ENCODE measurements at regions not wholly inside any gene's neighbourhood (a gene's known extent, or its start where the extent isn't known, plus 50 kb on each side); places are given as distances from the start of the nearest gene placed in this dataset.
A peak's percentile ranks its signal among the peaks of the same experiment; 100 is the strongest.
"Not testable (repeated sequence)": the region's sequence is repeated elsewhere in the genome, so short reads cannot be mapped to it uniquely, and the experiment has no call there.

- TF ChIP-seq, protein P1, sequence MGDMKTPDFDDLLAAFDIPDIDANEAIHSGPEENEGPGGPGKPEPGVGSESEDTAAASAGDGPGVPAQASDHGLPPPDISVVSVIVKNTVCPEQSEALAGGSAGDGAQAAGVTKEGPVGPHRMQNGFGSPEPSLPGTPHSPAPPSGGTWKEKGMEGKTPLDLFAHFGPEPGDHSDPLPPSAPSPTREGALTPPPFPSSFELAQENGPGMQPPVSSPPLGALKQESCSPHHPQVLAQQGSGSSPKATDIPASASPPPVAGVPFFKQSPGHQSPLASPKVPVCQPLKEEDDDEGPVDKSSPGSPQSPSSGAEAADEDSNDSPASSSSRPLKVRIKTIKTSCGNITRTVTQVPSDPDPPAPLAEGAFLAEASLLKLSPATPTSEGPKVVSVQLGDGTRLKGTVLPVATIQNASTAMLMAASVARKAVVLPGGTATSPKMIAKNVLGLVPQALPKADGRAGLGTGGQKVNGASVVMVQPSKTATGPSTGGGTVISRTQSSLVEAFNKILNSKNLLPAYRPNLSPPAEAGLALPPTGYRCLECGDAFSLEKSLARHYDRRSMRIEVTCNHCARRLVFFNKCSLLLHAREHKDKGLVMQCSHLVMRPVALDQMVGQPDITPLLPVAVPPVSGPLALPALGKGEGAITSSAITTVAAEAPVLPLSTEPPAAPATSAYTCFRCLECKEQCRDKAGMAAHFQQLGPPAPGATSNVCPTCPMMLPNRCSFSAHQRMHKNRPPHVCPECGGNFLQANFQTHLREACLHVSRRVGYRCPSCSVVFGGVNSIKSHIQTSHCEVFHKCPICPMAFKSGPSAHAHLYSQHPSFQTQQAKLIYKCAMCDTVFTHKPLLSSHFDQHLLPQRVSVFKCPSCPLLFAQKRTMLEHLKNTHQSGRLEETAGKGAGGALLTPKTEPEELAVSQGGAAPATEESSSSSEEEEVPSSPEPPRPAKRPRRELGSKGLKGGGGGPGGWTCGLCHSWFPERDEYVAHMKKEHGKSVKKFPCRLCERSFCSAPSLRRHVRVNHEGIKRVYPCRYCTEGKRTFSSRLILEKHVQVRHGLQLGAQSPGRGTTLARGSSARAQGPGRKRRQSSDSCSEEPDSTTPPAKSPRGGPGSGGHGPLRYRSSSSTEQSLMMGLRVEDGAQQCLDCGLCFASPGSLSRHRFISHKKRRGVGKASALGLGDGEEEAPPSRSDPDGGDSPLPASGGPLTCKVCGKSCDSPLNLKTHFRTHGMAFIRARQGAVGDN (CRISPR knock-in tag; IDR thresholded peaks at IDR 0.05): peak; percentile 55
- TF ChIP-seq RAD21 (CRISPR knock-in tag; IDR thresholded peaks at IDR 0.05) (peak; percentile 68), SALL2 (CRISPR knock-in tag; IDR thresholded peaks at IDR 0.05) (peak; percentile 52; the same call in 1 of the 2 replicates), CBFB (CRISPR knock-in tag; IDR thresholded peaks at IDR 0.05) (0 out of 2 replicates have a peak, but pooled peaks have one; percentile 13), RXRB (CRISPR knock-in tag; IDR thresholded peaks at IDR 0.05; ENCODE audit: borderline replicate concordance) (0 out of 2 replicates have a peak, but pooled peaks have one; percentile 6), SRY (CRISPR knock-in tag; IDR thresholded peaks at IDR 0.05) (0 out of 2 replicates have a peak, but pooled peaks have one; percentile 34), HDAC2 (CRISPR knock-in tag; IDR thresholded peaks at IDR 0.05) (peak; percentile 42; the same call in 1 of the 2 replicates), ZNF350 (CRISPR knock-in tag; IDR thresholded peaks at IDR 0.05; ENCODE audit: borderline replicate concordance, low read depth) (peak; percentile 29; the same call in 1 of the 2 replicates), ZNF598 (CRISPR knock-in tag; IDR thresholded peaks at IDR 0.05; ENCODE audit: borderline replicate concordance) (0 out of 2 replicates have a peak, but pooled peaks have one; percentile 1), ELF3 (CRISPR knock-in tag; IDR thresholded peaks at IDR 0.05) (0 out of 2 replicates have a peak, but pooled peaks have one; percentile 8), ZNF329 (CRISPR knock-in tag; IDR thresholded peaks at IDR 0.05; ENCODE audit: low read depth) (0 out of 2 replicates have a peak, but pooled peaks have one; percentile 35), KAT8 (CRISPR knock-in tag; IDR thresholded peaks at IDR 0.05) (peak; percentile 35; the same call in 1 of the 2 replicates), BHLHE40 (IDR thresholded peaks at IDR 0.05; ENCODE audit: low read length) (peak; percentile 69; the same call in 1 of the 2 replicates), CBX2 (CRISPR knock-in tag; IDR thresholded peaks at IDR 0.05; ENCODE audit: low read depth) (0 out of 2 replicates have a peak, but pooled peaks have one; percentile 77), KLF16 (CRISPR knock-in tag; IDR thresholded peaks at IDR 0.05) (0 out of 4 replicates have a peak, but pooled peaks of 1 of the 2 experiments have one; percentile 28), ZNF224 (CRISPR knock-in tag; IDR thresholded peaks at IDR 0.05) (peak; percentile 44; the same call in 1 of the 2 replicates), ZNF547 (CRISPR knock-in tag; IDR thresholded peaks at IDR 0.05) (peak; percentile 55; the same call in 1 of the 2 replicates), MYPOP (CRISPR knock-in tag; IDR thresholded peaks at IDR 0.05) (peak; percentile 27; the same call in 1 of the 2 replicates)
- TF ChIP-seq, protein P2, sequence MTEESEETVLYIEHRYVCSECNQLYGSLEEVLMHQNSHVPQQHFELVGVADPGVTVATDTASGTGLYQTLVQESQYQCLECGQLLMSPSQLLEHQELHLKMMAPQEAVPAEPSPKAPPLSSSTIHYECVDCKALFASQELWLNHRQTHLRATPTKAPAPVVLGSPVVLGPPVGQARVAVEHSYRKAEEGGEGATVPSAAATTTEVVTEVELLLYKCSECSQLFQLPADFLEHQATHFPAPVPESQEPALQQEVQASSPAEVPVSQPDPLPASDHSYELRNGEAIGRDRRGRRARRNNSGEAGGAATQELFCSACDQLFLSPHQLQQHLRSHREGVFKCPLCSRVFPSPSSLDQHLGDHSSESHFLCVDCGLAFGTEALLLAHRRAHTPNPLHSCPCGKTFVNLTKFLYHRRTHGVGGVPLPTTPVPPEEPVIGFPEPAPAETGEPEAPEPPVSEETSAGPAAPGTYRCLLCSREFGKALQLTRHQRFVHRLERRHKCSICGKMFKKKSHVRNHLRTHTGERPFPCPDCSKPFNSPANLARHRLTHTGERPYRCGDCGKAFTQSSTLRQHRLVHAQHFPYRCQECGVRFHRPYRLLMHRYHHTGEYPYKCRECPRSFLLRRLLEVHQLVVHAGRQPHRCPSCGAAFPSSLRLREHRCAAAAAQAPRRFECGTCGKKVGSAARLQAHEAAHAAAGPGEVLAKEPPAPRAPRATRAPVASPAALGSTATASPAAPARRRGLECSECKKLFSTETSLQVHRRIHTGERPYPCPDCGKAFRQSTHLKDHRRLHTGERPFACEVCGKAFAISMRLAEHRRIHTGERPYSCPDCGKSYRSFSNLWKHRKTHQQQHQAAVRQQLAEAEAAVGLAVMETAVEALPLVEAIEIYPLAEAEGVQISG (CRISPR knock-in tag; IDR thresholded peaks at IDR 0.05): peak; percentile 41; the same call in 1 of the 2 replicates
- not testable (repeated sequence) for TF ChIP-seq CBX2 (IDR thresholded peaks at IDR 0.05; ENCODE audit: low read depth, low read length)
These were observed 130.3 kb downstream of the LAT start (continued) for GRCh38 chr16:29114989-29115801.

All from HepG2 (cell line).